ENCODE measurements at regions not wholly inside any gene's neighbourhood (a gene's known extent, or its start where the extent isn't known, plus 50 kb on each side); places are given as distances from the start of the nearest gene placed in this dataset.
A peak's percentile ranks its signal among the peaks of the same experiment; 100 is the strongest.

DNA sequence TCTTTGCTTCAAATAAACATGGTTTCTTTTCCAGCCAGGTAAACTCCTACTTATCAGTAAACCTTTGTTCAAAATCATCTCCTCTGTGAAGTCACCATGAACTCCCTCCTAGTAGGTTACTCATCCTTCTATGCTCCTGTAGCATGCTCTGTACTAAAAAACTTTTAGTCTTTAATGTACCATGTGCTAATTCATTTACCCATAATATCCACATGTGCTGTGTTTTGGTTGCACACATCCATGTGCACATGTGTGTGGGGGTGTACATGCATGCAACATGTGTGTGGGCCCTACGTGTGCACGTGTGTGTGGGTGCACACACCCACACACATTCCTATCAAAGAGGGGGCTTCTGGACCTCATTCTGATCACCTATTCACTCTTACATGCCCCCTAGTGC, 259.9 kb upstream of the SP4 start:
- POLR2A ChIA-PET, result no interaction called here
- Mint-ChIP-seq H3K27ac (no peak overlapping the region), H3K36me3 (no peaks in the 10 kb centered on the region), H3K4me1 (peaks cover 3 to 6% (median 4%) of the 10 kb centered on the region in 4 donors), H3K27me3 (peaks cover 21 to 83% (median 43%) of the 10 kb centered on the region in 5 donors), H3K4me3 (no peak overlapping the region), H3K9me3 (peaks cover 0 to 13% (median 2%) of the 10 kb centered on the region in 9 donors)
- ATAC-seq (no peak), DNase-seq (no peak)

- no peak for ATAC-seq
- H3K9me3 Mint-ChIP-seq, result peaks cover 0 to 5% (median 0%) of the 10 kb centered on the region in 9 donors
- no peak overlapping the region for H3K4me3 Mint-ChIP-seq
- H3K36me3 Mint-ChIP-seq, result no peaks in the 10 kb centered on the region
- POLR2A ChIA-PET, result no interaction called here
- no peak for DNase-seq
- H3K4me1 Mint-ChIP-seq, result peaks cover 3 to 6% (median 4%) of the 10 kb centered on the region in 4 donors
- peak overlapping the region in 1 of 10 donors; percentile 19 for H3K27ac Mint-ChIP-seq
- peaks cover 20 to 95% (median 45%) of the 10 kb centered on the region in 5 donors for H3K27me3 Mint-ChIP-seq
These were observed 258.0 kb upstream of the SP4 start for GRCh38 chr7:21169667-21170580.

DNA sequence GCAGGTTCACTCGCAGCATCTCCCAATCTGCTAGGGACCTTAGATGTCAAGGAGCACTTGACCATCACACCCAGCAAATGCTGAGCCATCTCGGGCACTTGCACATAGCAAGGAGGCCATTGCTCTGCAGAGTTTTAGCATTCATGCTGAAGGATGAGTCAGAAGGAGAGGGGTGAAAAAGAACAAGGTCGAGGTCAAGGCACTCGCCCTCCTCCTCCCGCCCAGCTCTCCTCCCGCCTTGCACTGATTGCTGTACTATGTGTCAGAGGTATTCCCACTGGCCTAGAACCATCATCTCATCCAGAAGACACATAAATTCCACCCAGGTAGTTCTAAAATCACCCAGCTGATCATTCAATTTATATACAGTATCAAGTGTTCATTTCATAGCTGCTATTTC, 255.1 kb upstream of the SP4 start:
- no peak for ATAC-seq
- peaks cover 14 to 68% (median 31%) of the 10 kb centered on the region in 5 donors for H3K27me3 Mint-ChIP-seq
- POLR2A ChIA-PET, result no interaction called here
- no peak overlapping the region for H3K4me3 Mint-ChIP-seq
- DNase-seq, result no peak
- H3K27ac Mint-ChIP-seq, result no peak overlapping the region
- H3K9me3 Mint-ChIP-seq, result peaks cover 0 to 4% (median 0%) of the 10 kb centered on the region in 9 donors
- peaks cover 3 to 6% (median 4%) of the 10 kb centered on the region in 4 donors for H3K4me1 Mint-ChIP-seq
- H3K36me3 Mint-ChIP-seq, result no peaks in the 10 kb centered on the region

DNA sequence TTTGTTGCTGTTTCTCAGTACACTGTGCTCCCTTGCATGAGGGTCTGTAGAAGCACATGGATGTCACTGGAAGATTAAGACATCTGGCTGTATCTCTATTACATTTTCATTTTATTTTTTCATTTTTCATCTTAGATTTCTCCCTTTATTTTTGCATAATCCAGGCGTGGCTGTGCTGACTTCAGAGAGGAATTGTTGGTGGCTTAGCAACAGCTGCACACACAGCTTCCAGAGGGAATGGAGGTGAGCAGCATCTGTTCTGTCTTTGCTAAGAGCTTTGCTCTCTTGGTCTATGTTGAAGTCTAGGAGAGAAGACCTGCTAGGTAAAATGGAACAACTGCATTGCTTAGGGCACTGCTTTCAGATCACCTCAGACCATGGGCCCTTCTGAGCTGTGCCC, 254.4 kb upstream of the SP4 start:
- DNase-seq (no peak), ATAC-seq (no peak)
- Mint-ChIP-seq H3K27me3 (peaks cover 15 to 62% (median 26%) of the 10 kb centered on the region in 5 donors), H3K4me1 (peaks cover 3 to 6% (median 4%) of the 10 kb centered on the region in 4 donors), H3K27ac (no peak overlapping the region), H3K9me3 (peaks cover 0 to 8% (median 0%) of the 10 kb centered on the region in 9 donors), H3K4me3 (no peak overlapping the region), H3K36me3 (no peaks in the 10 kb centered on the region)
- POLR2A ChIA-PET, result no interaction called here

- Mint-ChIP-seq H3K9me3 (peaks cover 0 to 15% (median 1%) of the 10 kb centered on the region in 9 donors), H3K27ac (no peak overlapping the region), H3K27me3 (peaks cover 8 to 39% (median 15%) of the 10 kb centered on the region in 5 donors), H3K36me3 (no peaks in the 10 kb centered on the region), H3K4me1 (no peaks in the 10 kb centered on the region), H3K4me3 (no peak overlapping the region)
- DNase-seq, result no peak
- POLR2A ChIA-PET, result no interaction called here
- ATAC-seq, result no peak
These were observed 252.2 kb upstream of the SP4 start for GRCh38 chr7:21175714-21176113.

DNA sequence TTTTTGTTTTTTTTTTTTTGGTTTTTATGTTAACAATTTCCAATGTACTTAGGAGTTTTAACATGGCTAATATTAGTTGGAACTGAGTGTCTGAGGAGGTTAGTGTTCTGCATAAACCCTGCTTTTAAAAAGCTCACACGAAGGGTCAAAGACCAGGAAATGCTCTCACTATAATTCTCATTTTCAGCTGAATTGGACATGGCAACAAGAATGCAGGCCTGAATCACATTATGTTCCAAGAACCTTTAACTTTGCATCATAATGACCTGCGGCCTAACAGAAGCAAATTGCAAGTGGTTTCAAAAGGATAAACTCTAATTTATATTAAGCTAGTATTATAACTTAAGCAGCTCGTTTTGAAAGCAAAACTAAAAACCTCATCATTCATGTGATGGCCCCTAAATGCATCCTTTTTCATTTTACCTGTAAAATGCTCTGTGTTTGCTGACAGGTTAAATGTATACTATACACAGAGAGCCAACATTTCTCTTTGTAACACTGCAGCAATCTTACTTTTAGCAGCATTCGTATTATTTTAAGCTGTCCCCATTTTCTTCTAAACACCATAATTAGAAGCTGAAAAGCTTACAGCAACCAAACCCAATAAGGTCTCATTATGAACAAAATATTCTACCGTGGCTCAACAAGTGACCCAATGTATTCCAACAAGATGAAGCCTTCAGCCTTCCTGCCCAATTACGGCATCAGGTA, 242.8 kb upstream of the SP4 start:
- ATAC-seq (no peak), DNase-seq (no peak)
- Mint-ChIP-seq H3K4me3 (no peak overlapping the region), H3K9me3 (peaks cover 0 to 10% (median 8%) of the 10 kb centered on the region in 9 donors), H3K27me3 (peaks cover 7 to 37% (median 18%) of the 10 kb centered on the region in 5 donors), H3K27ac (no peak overlapping the region), H3K4me1 (no peaks in the 10 kb centered on the region), H3K36me3 (peaks cover 0 to 11% (median 0%) of the 10 kb centered on the region in 3 donors)
- POLR2A ChIA-PET, result no interaction called here

GRCh38 chr7:21185653-21186265, 242.1 kb upstream of the SP4 start:
- H3K27me3 Mint-ChIP-seq, result peaks cover 7 to 37% (median 18%) of the 10 kb centered on the region in 5 donors

GRCh38 chr7:21191321-21192073, 236.4 kb upstream of the SP4 start:
- POLR2A ChIA-PET, result no interaction called here
- DNase-seq, result no peak
- Mint-ChIP-seq H3K9me3 (no peaks in the 10 kb centered on the region), H3K27ac (no peak overlapping the region), H3K4me1 (no peaks in the 10 kb centered on the region), H3K36me3 (no peaks in the 10 kb centered on the region), H3K27me3 (peaks cover 0 to 15% (median 7%) of the 10 kb centered on the region in 5 donors), H3K4me3 (no peak overlapping the region)
- no peak for ATAC-seq

More at GRCh38 chr7:21185653-21186265, 242.1 kb upstream of the SP4 start:
- POLR2A ChIA-PET, result no interaction called here
- no peak overlapping the region for H3K4me3 Mint-ChIP-seq
- no peaks in the 10 kb centered on the region for H3K4me1 Mint-ChIP-seq
- no peak for ATAC-seq
- no peak overlapping the region for H3K27ac Mint-ChIP-seq
- H3K36me3 Mint-ChIP-seq, result peaks cover 0 to 11% (median 0%) of the 10 kb centered on the region in 3 donors
- H3K9me3 Mint-ChIP-seq, result peaks cover 0 to 10% (median 8%) of the 10 kb centered on the region in 9 donors
- DNase-seq, result no peak

- H3K36me3 Mint-ChIP-seq, result no peaks in the 10 kb centered on the region
- no peaks in the 10 kb centered on the region for H3K4me1 Mint-ChIP-seq
- POLR2A ChIA-PET, result no interaction called here
These were observed 235.2 kb upstream of the SP4 start for GRCh38 chr7:21192657-21193056.

DNA sequence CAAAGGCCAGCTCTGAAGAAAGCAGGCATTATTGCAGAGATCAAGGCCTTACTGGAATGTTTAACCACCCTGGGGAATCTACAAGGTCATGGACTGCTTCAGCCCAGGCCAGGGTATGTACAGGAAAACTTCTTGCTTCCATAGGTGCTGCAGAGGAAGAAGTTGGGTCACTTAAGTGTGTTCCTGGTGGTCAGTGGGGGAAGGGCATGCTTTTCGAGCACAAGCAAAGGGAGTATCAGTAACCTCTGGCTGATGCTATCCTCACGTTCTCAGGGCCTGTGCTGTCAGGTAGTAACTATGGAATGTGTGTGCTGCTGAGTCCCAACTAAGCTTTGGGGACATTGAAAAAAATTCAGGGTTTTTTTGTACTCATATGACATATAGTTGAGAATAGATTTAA, 234.0 kb upstream of the SP4 start:
- peaks cover 0 to 13% (median 9%) of the 10 kb centered on the region in 5 donors for H3K27me3 Mint-ChIP-seq
- no peak for ATAC-seq

More at GRCh38 chr7:21192657-21193056, 235.2 kb upstream of the SP4 start:
- ATAC-seq (no peak), DNase-seq (no peak)
- Mint-ChIP-seq H3K4me3 (no peak overlapping the region), H3K9me3 (no peaks in the 10 kb centered on the region), H3K27ac (no peak overlapping the region), H3K27me3 (peaks cover 0 to 14% (median 11%) of the 10 kb centered on the region in 5 donors)

DNA sequence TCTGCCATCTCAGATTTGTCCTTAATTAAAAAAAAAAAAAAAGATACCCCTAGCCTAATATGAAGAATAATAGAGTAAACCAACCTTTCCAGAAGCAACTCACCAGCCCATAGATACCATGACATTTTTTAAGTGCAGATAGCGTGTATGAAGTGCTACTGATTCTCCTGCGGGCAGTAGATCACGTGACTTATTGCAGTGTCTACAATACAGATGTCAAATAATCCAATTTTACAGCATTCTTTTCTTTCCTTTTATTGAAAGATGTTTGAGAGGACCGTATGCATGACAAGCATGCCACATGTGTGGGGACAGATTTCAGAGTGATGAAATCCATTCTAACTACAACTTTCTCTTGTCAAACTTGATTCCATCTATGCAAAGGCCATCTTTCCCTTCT, 232.9 kb upstream of the SP4 start:
- POLR2A ChIA-PET, result no interaction called here

More for the DNA sequence above, 234.0 kb upstream of the SP4 start:
- Mint-ChIP-seq H3K9me3 (no peaks in the 10 kb centered on the region), H3K27ac (no peak overlapping the region), H3K4me3 (no peak overlapping the region), H3K4me1 (no peaks in the 10 kb centered on the region), H3K36me3 (no peaks in the 10 kb centered on the region)
- POLR2A ChIA-PET, result no interaction called here
- DNase-seq, result no peak

DNA sequence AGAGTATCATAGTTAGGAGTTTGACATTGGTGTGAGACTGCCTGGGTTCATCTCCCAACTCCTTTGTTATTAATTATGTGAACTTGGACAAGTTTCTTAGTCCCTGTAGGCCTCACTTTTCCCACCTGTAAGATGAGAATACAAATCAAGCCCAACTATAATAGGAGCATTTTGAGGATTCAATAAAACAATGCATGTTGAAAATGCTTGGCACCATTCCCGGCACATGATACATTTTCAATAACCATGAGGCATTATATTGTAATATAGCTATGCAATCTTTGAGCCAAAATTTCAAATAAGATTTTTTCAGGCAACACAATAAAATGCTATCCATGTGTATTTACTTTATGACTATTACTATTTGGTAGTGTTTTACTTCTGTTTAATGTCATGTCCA, 229.0 kb upstream of the SP4 start:
- Mint-ChIP-seq H3K9me3 (no peaks in the 10 kb centered on the region), H3K4me3 (no peak overlapping the region), H3K36me3 (no peaks in the 10 kb centered on the region), H3K27me3 (peaks cover 0 to 17% (median 3%) of the 10 kb centered on the region in 5 donors), H3K27ac (no peak overlapping the region), H3K4me1 (no peaks in the 10 kb centered on the region)
- ATAC-seq, result no peak
- POLR2A ChIA-PET, result no interaction called here
- DNase-seq, result no peak

More for the DNA sequence above, 232.9 kb upstream of the SP4 start:
- no peaks in the 10 kb centered on the region for H3K9me3 Mint-ChIP-seq
- no peak overlapping the region for H3K4me3 Mint-ChIP-seq
- H3K27ac Mint-ChIP-seq, result no peak overlapping the region
- H3K36me3 Mint-ChIP-seq, result no peaks in the 10 kb centered on the region
- H3K4me1 Mint-ChIP-seq, result no peaks in the 10 kb centered on the region
- H3K27me3 Mint-ChIP-seq, result peaks cover 0 to 6% (median 3%) of the 10 kb centered on the region in 5 donors
- DNase-seq, result no peak
- ATAC-seq, result no peak
